Liver (tissue), 8 donors: ENCODE measurements at regions not wholly inside any gene's neighbourhood (a gene's known extent, or its start where the extent isn't known, plus 50 kb on each side); places are given as distances from the start of the nearest gene placed in this dataset.

Experiments
- DNase-seq: peaks from one replicate; pipeline ENCODE4 v3.0.0-alpha.2; 2017; ENCODE audit warnings: low spot score
- H3K27ac ChIP-seq, 2 donors: one replicate each; pipeline ENCODE4 v1.7.0; 2013; ENCODE audit warnings: inconsistent platforms in 2 of 2, low read length in 2 of 2, control low read depth in 1 of 2, low read depth in 1 of 2, mild to moderate bottlenecking in 1 of 2
- H3K27me3 ChIP-seq, 4 donors: one replicate each; pipeline versions ENCODE4 v1.6.1 to v1.7.0; 2013; ENCODE audit warnings: low read length in 3 of 4, inconsistent platforms in 1 of 4, mild to moderate bottlenecking in 1 of 4, moderate library complexity in 1 of 4; ENCODE audit not compliant: control insufficient read depth in 4 of 4, insufficient read depth in 4 of 4
- H3K36me3 ChIP-seq, 4 donors: one replicate each; pipeline versions ENCODE4 v1.6.1 to v1.7.0; 2013; ENCODE audit warnings: low read length in 3 of 4, mild to moderate bottlenecking in 3 of 4, low read depth in 1 of 4, moderate library complexity in 1 of 4; ENCODE audit not compliant: control insufficient read depth in 4 of 4, insufficient read depth in 3 of 4
- H3K4me1 ChIP-seq, 4 donors: one replicate each; pipeline versions ENCODE4 v1.6.1 to v1.7.0; 2013; ENCODE audit warnings: low read length in 3 of 4, mild to moderate bottlenecking in 3 of 4, moderate library complexity in 1 of 4; ENCODE audit not compliant: control insufficient read depth in 4 of 4, insufficient read depth in 4 of 4
- H3K4me3 ChIP-seq, 3 donors: one replicate each; pipeline versions ENCODE4 v1.6.1 to v1.7.0; 2013; ENCODE audit warnings: low read length in 3 of 3, control low read depth in 1 of 3, low read depth in 1 of 3, mild to moderate bottlenecking in 1 of 3
- H3K9ac ChIP-seq, 2 donors: one replicate each; pipeline ENCODE4 v1.7.0; 2013; ENCODE audit warnings: low read length in 2 of 2, mild to moderate bottlenecking in 2 of 2, moderate library complexity in 2 of 2, control low read depth in 1 of 2, low read depth in 1 of 2
- H3K9me3 ChIP-seq, 4 donors: one replicate each; pipeline versions ENCODE4 v1.6.1 to v1.7.0; 2013; ENCODE audit warnings: low read length in 3 of 4; ENCODE audit not compliant: control insufficient read depth in 4 of 4
- EGR1 ChIP-seq, 2 donors: IDR thresholded peaks; 2 replicates each; pipeline ENCODE4 v1.6.1; 2016 to 2018; ENCODE audit warnings: antibody characterized with exemption in 2 of 2, low read depth in 2 of 2
- FOXA1 ChIP-seq: IDR thresholded peaks from 2 replicates; pipeline ENCODE4 v1.6.1; 2016; ENCODE audit warnings: antibody characterized with exemption
- FOXA2 ChIP-seq: IDR thresholded peaks from 2 replicates; pipeline ENCODE4 v1.6.1; 2016; ENCODE audit warnings: antibody characterized with exemption
- GABPA ChIP-seq, 2 donors: IDR thresholded peaks in 1 of 2; conservative IDR thresholded peaks in 1 of 2; 2 replicates each; pipeline ENCODE4 v1.6.1; 2016; ENCODE audit warnings: antibody characterized with exemption in 2 of 2, mild to moderate bottlenecking in 1 of 2, moderate library complexity in 1 of 2
- HNF4A ChIP-seq, 2 donors: conservative IDR thresholded peaks; 2 replicates each; pipeline ENCODE4 v1.6.1; 2016; ENCODE audit warnings: antibody characterized with exemption in 2 of 2, mild to moderate bottlenecking in 2 of 2
- HNF4G ChIP-seq: IDR thresholded peaks from 2 replicates; pipeline ENCODE4 v1.6.1; 2016; ENCODE audit warnings: antibody characterized with exemption
- JUND ChIP-seq, 2 donors: IDR thresholded peaks; 2 replicates each; pipeline ENCODE4 v1.6.1; 2016; ENCODE audit warnings: antibody characterized with exemption in 2 of 2
- NR2F2 ChIP-seq: IDR thresholded peaks from 2 replicates; pipeline ENCODE4 v1.6.1; 2016; ENCODE audit warnings: antibody characterized with exemption
- RAD21 ChIP-seq, 2 donors: IDR thresholded peaks; 2 replicates each; pipeline ENCODE4 v1.6.1; 2016; ENCODE audit warnings: antibody characterized with exemption in 2 of 2, mild to moderate bottlenecking in 2 of 2
- REST ChIP-seq: IDR thresholded peaks from 2 replicates; pipeline ENCODE4 v1.6.1; 2016; ENCODE audit warnings: antibody characterized with exemption, mild to moderate bottlenecking
- RXRA ChIP-seq, 2 donors: IDR thresholded peaks; 2 replicates each; pipeline ENCODE4 v1.6.1; 2017 to 2018; ENCODE audit warnings: antibody characterized with exemption in 2 of 2, mild to moderate bottlenecking in 1 of 2
- SP1 ChIP-seq: IDR thresholded peaks from 2 replicates; pipeline ENCODE4 v1.6.1; 2018; ENCODE audit warnings: antibody characterized with exemption, mild to moderate bottlenecking
- YY1 ChIP-seq: IDR thresholded peaks from 2 replicates; pipeline ENCODE4 v1.6.1; 2016; ENCODE audit warnings: antibody characterized with exemption, mild to moderate bottlenecking
- WGBS: extraction: QIAGEN DNeasy Blood & Tissue Kit; methylation state at CpG from one replicate; pipeline ENCODE4 v1.1.7; 2013; 5-methylcytosine and 5-hydroxymethylcytosine counted together
- TF ChIP-seq, protein P1 (sequence below): IDR thresholded peaks from 2 replicates; pipeline ENCODE4 v1.6.1; 2016; ENCODE audit warnings: antibody characterized with exemption
- TF ChIP-seq, protein P2 (sequence below): IDR thresholded peaks from 2 replicates; pipeline ENCODE4 v1.6.1; 2016; ENCODE audit warnings: antibody characterized with exemption
- TF ChIP-seq, protein P3 (sequence below): IDR thresholded peaks from 2 replicates; pipeline ENCODE4 v1.6.1; 2016; ENCODE audit warnings: antibody characterized with exemption
- TF ChIP-seq, protein P4 (sequence below): fragments of 150-350 bp; IDR thresholded peaks from 2 replicates; pipeline ENCODE4 v1.5.1; 2017; ENCODE audit warnings: improper control_type of control experiment, low read depth, low read length; ENCODE audit not compliant: missing input control
- donor health status: healthy.
- donor health status: healthy.
- donor health status: healthy.
- donor health status: healthy.
- donor health status: healthy.

- TF ChIP-seq REST (no peak), YY1 (no peak), HNF4G (no peak), HNF4A (conservative IDR thresholded peaks at IDR 0.05) (no peak), RXRA (IDR thresholded peaks at IDR 0.05) (no peak), SP1 (no peak)
Measured at GRCh38 chr12:28887461-28887990, 261.6 kb upstream of the FAR2 start (continued).

DNA sequence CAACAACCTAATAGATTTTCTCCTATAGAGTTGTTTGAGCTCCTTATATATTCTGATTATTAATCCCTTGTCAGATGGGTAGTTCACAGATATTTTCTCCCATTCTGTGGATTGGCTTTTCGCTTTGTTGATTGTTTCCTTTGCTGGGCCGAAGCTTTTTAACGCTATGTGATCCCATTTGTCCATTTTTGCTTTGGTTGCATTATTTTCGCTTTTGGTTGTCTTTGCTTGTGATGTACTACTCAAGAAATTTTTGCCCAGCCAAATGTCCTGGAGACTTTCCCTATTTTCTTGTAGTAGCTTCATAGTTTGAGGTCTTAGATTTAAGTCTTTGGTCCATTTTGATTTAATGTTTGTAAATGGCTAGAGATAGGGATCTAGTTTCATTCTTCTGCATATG is 258.4 kb upstream of the FAR2 start:
- no peaks in the 10 kb centered on the region for H3K9me3 ChIP-seq
- TF ChIP-seq, protein P1, sequence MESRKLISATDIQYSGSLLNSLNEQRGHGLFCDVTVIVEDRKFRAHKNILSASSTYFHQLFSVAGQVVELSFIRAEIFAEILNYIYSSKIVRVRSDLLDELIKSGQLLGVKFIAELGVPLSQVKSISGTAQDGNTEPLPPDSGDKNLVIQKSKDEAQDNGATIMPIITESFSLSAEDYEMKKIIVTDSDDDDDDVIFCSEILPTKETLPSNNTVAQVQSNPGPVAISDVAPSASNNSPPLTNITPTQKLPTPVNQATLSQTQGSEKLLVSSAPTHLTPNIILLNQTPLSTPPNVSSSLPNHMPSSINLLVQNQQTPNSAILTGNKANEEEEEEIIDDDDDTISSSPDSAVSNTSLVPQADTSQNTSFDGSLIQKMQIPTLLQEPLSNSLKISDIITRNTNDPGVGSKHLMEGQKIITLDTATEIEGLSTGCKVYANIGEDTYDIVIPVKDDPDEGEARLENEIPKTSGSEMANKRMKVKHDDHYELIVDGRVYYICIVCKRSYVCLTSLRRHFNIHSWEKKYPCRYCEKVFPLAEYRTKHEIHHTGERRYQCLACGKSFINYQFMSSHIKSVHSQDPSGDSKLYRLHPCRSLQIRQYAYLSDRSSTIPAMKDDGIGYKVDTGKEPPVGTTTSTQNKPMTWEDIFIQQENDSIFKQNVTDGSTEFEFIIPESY = no peak
- TF ChIP-seq JUND (IDR thresholded peaks at IDR 0.05) (no peak), HNF4G (no peak), GABPA (IDR thresholded peaks at IDR 0.05 in 1 of 2, conservative IDR thresholded peaks at IDR 0.05 in 1 of 2) (no peak)
- H3K9ac ChIP-seq = no peak overlapping the region
- no peaks in the 10 kb centered on the region for H3K27me3 ChIP-seq
- H3K36me3 ChIP-seq = no peaks in the 10 kb centered on the region
- no peak for DNase-seq
- H3K27ac ChIP-seq = no peak overlapping the region
- no peaks in the 10 kb centered on the region for H3K4me1 ChIP-seq
- no peak overlapping the region for H3K4me3 ChIP-seq
- 94% methylated on average over 4 of the region's 4 CpGs for WGBS

- Histone ChIP-seq H3K4me3 (no peak overlapping the region), H3K27ac (no peak overlapping the region), H3K27me3 (no peaks in the 10 kb centered on the region), H3K9ac (no peak overlapping the region), H3K36me3 (no peaks in the 10 kb centered on the region), H3K9me3 (no peaks in the 10 kb centered on the region), H3K4me1 (no peaks in the 10 kb centered on the region)
- DNase-seq = no peak
- TF ChIP-seq, protein P2, sequence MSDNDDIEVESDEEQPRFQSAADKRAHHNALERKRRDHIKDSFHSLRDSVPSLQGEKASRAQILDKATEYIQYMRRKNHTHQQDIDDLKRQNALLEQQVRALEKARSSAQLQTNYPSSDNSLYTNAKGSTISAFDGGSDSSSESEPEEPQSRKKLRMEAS = no peak
- no peak for TF ChIP-seq REST
- TF ChIP-seq, protein P3, sequence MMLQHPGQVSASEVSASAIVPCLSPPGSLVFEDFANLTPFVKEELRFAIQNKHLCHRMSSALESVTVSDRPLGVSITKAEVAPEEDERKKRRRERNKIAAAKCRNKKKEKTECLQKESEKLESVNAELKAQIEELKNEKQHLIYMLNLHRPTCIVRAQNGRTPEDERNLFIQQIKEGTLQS = no peak
- no peak for TF ChIP-seq FOXA1
- TF ChIP-seq FOXA2 = no peak
- no peak for TF ChIP-seq HNF4G
- TF ChIP-seq SP1 = no peak
- TF ChIP-seq, protein P4, sequence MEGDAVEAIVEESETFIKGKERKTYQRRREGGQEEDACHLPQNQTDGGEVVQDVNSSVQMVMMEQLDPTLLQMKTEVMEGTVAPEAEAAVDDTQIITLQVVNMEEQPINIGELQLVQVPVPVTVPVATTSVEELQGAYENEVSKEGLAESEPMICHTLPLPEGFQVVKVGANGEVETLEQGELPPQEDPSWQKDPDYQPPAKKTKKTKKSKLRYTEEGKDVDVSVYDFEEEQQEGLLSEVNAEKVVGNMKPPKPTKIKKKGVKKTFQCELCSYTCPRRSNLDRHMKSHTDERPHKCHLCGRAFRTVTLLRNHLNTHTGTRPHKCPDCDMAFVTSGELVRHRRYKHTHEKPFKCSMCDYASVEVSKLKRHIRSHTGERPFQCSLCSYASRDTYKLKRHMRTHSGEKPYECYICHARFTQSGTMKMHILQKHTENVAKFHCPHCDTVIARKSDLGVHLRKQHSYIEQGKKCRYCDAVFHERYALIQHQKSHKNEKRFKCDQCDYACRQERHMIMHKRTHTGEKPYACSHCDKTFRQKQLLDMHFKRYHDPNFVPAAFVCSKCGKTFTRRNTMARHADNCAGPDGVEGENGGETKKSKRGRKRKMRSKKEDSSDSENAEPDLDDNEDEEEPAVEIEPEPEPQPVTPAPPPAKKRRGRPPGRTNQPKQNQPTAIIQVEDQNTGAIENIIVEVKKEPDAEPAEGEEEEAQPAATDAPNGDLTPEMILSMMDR = no peak
- TF ChIP-seq, protein P1 = no peak
- no peak for TF ChIP-seq EGR1 (IDR thresholded peaks at IDR 0.05; ENCODE audit: low read depth in 2 of 2)
- TF ChIP-seq HNF4A (conservative IDR thresholded peaks at IDR 0.05) = no peak
- no peak for TF ChIP-seq RAD21 (IDR thresholded peaks at IDR 0.05)
- no peak for TF ChIP-seq NR2F2
- TF ChIP-seq JUND (IDR thresholded peaks at IDR 0.05) = no peak
Measured at GRCh38 chr12:28891126-28891525, 258.0 kb upstream of the FAR2 start.
